ENCODE measurements at regions not wholly inside any gene's neighbourhood (a gene's known extent, or its start where the extent isn't known, plus 50 kb on each side); places are given as distances from the start of the nearest gene placed in this dataset.

GRCh38 chr9:94478755-94479730 lies 75.8 kb upstream of the PCAT7 start:
- peak in 1 of 3 donors; percentile 10 for ATAC-seq
- no peak for DNase-seq
- Histone ChIP-seq H3K4me3 (ENCODE audit: low read length) (no peak overlapping the region), H3K4me1 (ENCODE audit: control insufficient read depth, insufficient read depth, low read length) (no peaks in the 10 kb centered on the region), H3K27ac (ENCODE audit: low read length) (no peak overlapping the region), H3K27me3 (ENCODE audit: control insufficient read depth, insufficient read depth, low read length) (no peaks in the 10 kb centered on the region), H3K36me3 (ENCODE audit: control insufficient read depth, insufficient read depth, low read length) (no peaks in the 10 kb centered on the region), H3K9me3 (ENCODE audit: control insufficient read depth, insufficient read depth, low read length) (no peaks in the 10 kb centered on the region)
- H3K36me3 Mint-ChIP-seq = no peaks in the 10 kb centered on the region
- intact Hi-C loops (cut with micrococcal nuclease) = no loop called here
- peaks cover 0 to 9% of the 10 kb centered on the region in 2 donors for H3K4me1 Mint-ChIP-seq
- 83% methylated on average over 29 of the region's 29 CpGs for WGBS (ENCODE audit: insufficient coverage)
- H3K27ac Mint-ChIP-seq = no peak overlapping the region
- H3K4me3 Mint-ChIP-seq = no peak overlapping the region
- peaks cover 9 to 46% of the 10 kb centered on the region in 2 donors for H3K27me3 Mint-ChIP-seq (ENCODE audit: low read depth in 2 of 2)
- no peaks in the 10 kb centered on the region for H3K9me3 Mint-ChIP-seq
- TF ChIP-seq CTCF (IDR thresholded peaks at IDR 0.05) = no peak

- intact Hi-C loops (cut with micrococcal nuclease) = no loop called here
- TF ChIP-seq CTCF (IDR thresholded peaks at IDR 0.05) = no peak
- H3K27ac ChIP-seq (ENCODE audit: low read length) = no peak overlapping the region
- no peaks in the 10 kb centered on the region for H3K27me3 ChIP-seq (ENCODE audit: control insufficient read depth, insufficient read depth, low read length)
- Mint-ChIP-seq H3K4me3 (no peak overlapping the region), H3K4me1 (peaks cover 0 to 9% of the 10 kb centered on the region in 2 donors), H3K27ac (no peak overlapping the region), H3K27me3 (ENCODE audit: low read depth in 2 of 2) (peaks cover 9 to 46% of the 10 kb centered on the region in 2 donors), H3K9me3 (no peaks in the 10 kb centered on the region), H3K36me3 (no peaks in the 10 kb centered on the region)
- H3K4me3 ChIP-seq (ENCODE audit: low read length) = no peak overlapping the region
- no peaks in the 10 kb centered on the region for H3K4me1 ChIP-seq (ENCODE audit: control insufficient read depth, insufficient read depth, low read length)
- no peaks in the 10 kb centered on the region for H3K36me3 ChIP-seq (ENCODE audit: control insufficient read depth, insufficient read depth, low read length)
- WGBS (ENCODE audit: insufficient coverage) = 78% methylated on average over 9 of the region's 9 CpGs
- no peak for DNase-seq
- no peaks in the 10 kb centered on the region for H3K9me3 ChIP-seq (ENCODE audit: control insufficient read depth, insufficient read depth, low read length)
- peak in 1 of 3 donors; percentile 27 for ATAC-seq
Observed at GRCh38 chr9:94479757-94480156, 75.1 kb upstream of the PCAT7 start.

- TF ChIP-seq CTCF (IDR thresholded peaks at IDR 0.05) = no peak
- Mint-ChIP-seq H3K36me3 (no peaks in the 10 kb centered on the region), H3K27ac (no peak overlapping the region), H3K4me1 (peaks cover 0 to 9% of the 10 kb centered on the region in 2 donors), H3K4me3 (no peak overlapping the region), H3K9me3 (no peaks in the 10 kb centered on the region), H3K27me3 (ENCODE audit: low read depth in 2 of 2) (peaks cover 9 to 41% of the 10 kb centered on the region in 2 donors)
- Histone ChIP-seq H3K27me3 (ENCODE audit: control insufficient read depth, insufficient read depth, low read length) (no peaks in the 10 kb centered on the region), H3K4me1 (ENCODE audit: control insufficient read depth, insufficient read depth, low read length) (no peaks in the 10 kb centered on the region), H3K9me3 (ENCODE audit: control insufficient read depth, insufficient read depth, low read length) (no peaks in the 10 kb centered on the region), H3K4me3 (ENCODE audit: low read length) (no peak overlapping the region), H3K36me3 (ENCODE audit: control insufficient read depth, insufficient read depth, low read length) (no peaks in the 10 kb centered on the region), H3K27ac (ENCODE audit: low read length) (no peak overlapping the region)
- DNase-seq (no peak), ATAC-seq (peak in 1 of 3 donors; percentile 27)
- intact Hi-C loops (cut with micrococcal nuclease) = no loop called here
- WGBS (ENCODE audit: insufficient coverage) = 94% methylated on average over 11 of the region's 11 CpGs
Observed at GRCh38 chr9:94480205-94480604, 74.7 kb upstream of the PCAT7 start.
